B cell (primary cell): ENCODE measurements at regions not wholly inside any gene's neighbourhood (a gene's known extent, or its start where the extent isn't known, plus 50 kb on each side); places are given as distances from the start of the nearest gene placed in this dataset.

Source experiments
- ATAC-seq: fragments of 200-7000 bp; cut with Tn5 transposase; one replicate; pipeline ENCODE4 v1.10.0; 2021; ENCODE audit warnings: low read depth, mild to moderate bottlenecking, moderate number of reproducible peaks, moderate library complexity
- CTCF ChIA-PET: fragments of 350-600 bp; sonication (Branson Sonifier 250); formaldehyde crosslinking; loops from one replicate; lab custom pipeline; 2021; ENCODE audit warnings: antibody characterized with exemption, inconsistent platforms; lab: Charles Lee
- POLR2A ChIA-PET: fragments of 350-600 bp; sonication (Branson Sonifier 250); formaldehyde crosslinking; loops from one replicate; lab custom pipeline; 2021; ENCODE audit warnings: antibody characterized with exemption; lab: Charles Lee
- DNase-seq: peaks from one replicate; pipeline ENCODE4 v3.0.0; 2013
- H2AFZ ChIP-seq: 2 replicates; pipeline ENCODE4 v1.6.1; 2012; ENCODE audit warnings: mild to moderate bottlenecking, low read depth, low read length; ENCODE audit not compliant: insufficient read depth, poor library complexity, severe bottlenecking
- H3K27ac ChIP-seq, 2 donors: 1 replicate in 1 of 2; 2 replicates in 1 of 2; pipeline ENCODE4 v1.5.1; 2012 to 2013; ENCODE audit warnings: low read length in 2 of 2, mild to moderate bottlenecking in 2 of 2, moderate library complexity in 1 of 2
- H3K27me3 ChIP-seq, 4 experiments: fragments of 200-600 bp in 1 of 4; sonication (generic) in 1 of 4; replicated peaks in 1 of 4; 1 replicate in 2 of 4; 2 replicates in 2 of 4; pipeline versions ENCODE4 v1.6.1 to v1.7.0; 2013 to 2016; ENCODE audit warnings: low read length in 3 of 4, mild to moderate bottlenecking in 2 of 4, mixed read lengths in 1 of 4, moderate library complexity in 1 of 4; ENCODE audit not compliant: insufficient read depth in 4 of 4, control insufficient read depth in 3 of 4; ENCODE audit errors: control extremely low read depth in 1 of 4
- H3K36me3 ChIP-seq, 2 experiments: replicated peaks in 1 of 2; 1 replicate in 1 of 2; 2 replicates in 1 of 2; pipeline versions ENCODE4 v1.6.1 to v1.7.1; 2013; ENCODE audit warnings: low read length in 1 of 2; ENCODE audit not compliant: insufficient read depth in 2 of 2, control insufficient read depth in 1 of 2; ENCODE audit errors: control extremely low read depth in 1 of 2, extremely low read depth in 1 of 2
- H3K4me1 ChIP-seq, 2 donors: fragments of 200-600 bp in 1 of 2; sonication (generic) in 1 of 2; 1 replicate in 1 of 2; 2 replicates in 1 of 2; pipeline versions ENCODE4 v1.5.1 to v1.6.1; 2013 to 2017; ENCODE audit warnings: low read length in 2 of 2; ENCODE audit not compliant: control insufficient read depth in 2 of 2, insufficient read depth in 2 of 2
- H3K4me2 ChIP-seq: replicated peaks from 2 replicates; pipeline ENCODE3; 2012; ENCODE audit warnings: mild to moderate bottlenecking, low read depth, low read length; ENCODE audit not compliant: poor library complexity, severe bottlenecking
- H3K4me3 ChIP-seq, 5 experiments: fragments of 200-600 bp in 1 of 5; sonication (generic) in 1 of 5; 1 replicate in 3 of 5; 2 replicates in 2 of 5; pipeline versions ENCODE4 v1.5.1 to v1.7.0; 2011 to 2016; ENCODE audit warnings: low read length in 4 of 5, mild to moderate bottlenecking in 4 of 5, low read depth in 2 of 5, control low read depth in 1 of 5, moderate library complexity in 1 of 5; ENCODE audit not compliant: insufficient read depth in 1 of 5; ENCODE audit errors: control extremely low read depth in 1 of 5, extremely low read depth in 1 of 5
- H3K79me2 ChIP-seq: fragments of 200-600 bp; sonication (generic); one replicate; pipeline ENCODE4 v1.6.0; 2016; ENCODE audit warnings: low read length; ENCODE audit not compliant: control insufficient read depth, insufficient read depth
- H3K9ac ChIP-seq: fragments of 200-600 bp; sonication (generic); 2 replicates; pipeline ENCODE4 v1.6.1; 2017; ENCODE audit warnings: mild to moderate bottlenecking, low read length, moderate library complexity
- H3K9me3 ChIP-seq, 3 donors: one replicate each; pipeline versions ENCODE4 v1.6.1 to v1.7.1; 2013; ENCODE audit warnings: low read length in 2 of 3; ENCODE audit not compliant: control insufficient read depth in 2 of 3, insufficient read depth in 1 of 3; ENCODE audit errors: control extremely low read depth in 1 of 3
- H4K20me1 ChIP-seq: 2 replicates; pipeline ENCODE4 v1.6.0; 2012; ENCODE audit warnings: mild to moderate bottlenecking, low read length; ENCODE audit not compliant: insufficient read depth, control insufficient read depth, poor library complexity, severe bottlenecking
- H3K27ac Mint-ChIP-seq: one replicate; pipeline ENCODE4 v1.8.0; 2021; ENCODE audit warnings: mixed read lengths
- H3K27me3 Mint-ChIP-seq: one replicate; pipeline ENCODE4 v1.8.0; 2021; ENCODE audit warnings: mixed read lengths
- H3K4me1 Mint-ChIP-seq: one replicate; pipeline ENCODE4 v1.8.0; 2021; ENCODE audit warnings: mixed read lengths
- H3K4me3 Mint-ChIP-seq: one replicate; pipeline ENCODE4 v1.8.0; 2021; ENCODE audit warnings: mixed read lengths
- H3K9me3 Mint-ChIP-seq: one replicate; pipeline ENCODE4 v1.8.0; 2022; ENCODE audit warnings: mixed read lengths; ENCODE audit not compliant: insufficient read depth
- CTCF ChIP-seq: fragments of 200-600 bp; IDR thresholded peaks from one replicate; pipeline ENCODE4 v1.8.0; 2022; ENCODE audit warnings: antibody characterized with exemption, mild to moderate bottlenecking
- EZH2 ChIP-seq: IDR thresholded peaks from 2 replicates; pipeline ENCODE4 v1.6.1; 2012; ENCODE audit warnings: borderline replicate concordance, low read depth, mild to moderate bottlenecking, moderate library complexity, low read length; ENCODE audit not compliant: insufficient read depth, poor library complexity, severe bottlenecking
- WGBS: methylation state at CpG from one replicate; pipeline ENCODE4 v1.1.5; 2013; ENCODE audit warnings: missing lambda C conversion rate; ENCODE audit not compliant: insufficient coverage; 5-methylcytosine and 5-hydroxymethylcytosine counted together
- intact Hi-C: fragments of 100-400 bp; cut with micrococcal nuclease; formaldehyde crosslinking; loops from one replicate; pipeline ENCODE4 v1.10.0; 2022

- TF ChIP-seq CTCF (no peak), EZH2 (no peak)
- whole genome bisulfite sequencing, result 52% methylated on average over 2 of the region's 2 CpGs
- Mint-ChIP-seq H3K4me3 (no peak overlapping the region), H3K27ac (no peak overlapping the region), H3K27me3 (peaks cover 11% of the 10 kb centered on the region), H3K4me1 (no peaks in the 10 kb centered on the region), H3K9me3 (peaks cover 1% of the 10 kb centered on the region)
- Histone ChIP-seq H3K4me2 (no peak overlapping the region), H3K27ac (no peak overlapping the region), H4K20me1 (no peaks in the 10 kb centered on the region), H3K79me2 (no peaks in the 10 kb centered on the region), H3K36me3 (no peaks in the 10 kb centered on the region), H3K4me1 (no peaks in the 10 kb centered on the region), H3K27me3 (no peaks in the 10 kb centered on the region), H2AFZ (no peak overlapping the region), H3K9me3 (peaks cover 0 to 1% (median 0%) of the 10 kb centered on the region in 3 donors), H3K4me3 (no peak overlapping the region), H3K9ac (no peak overlapping the region)
- intact Hi-C loops, result no loop called here
- ATAC-seq (no peak), DNase-seq (no peak)
- ChIA-PET CTCF (no interaction called here), POLR2A (no interaction called here)
These were observed 448.1 kb upstream of the B3GALT2 start for GRCh38 chr1:193634470-193634869.

- H3K9me3 ChIP-seq, result peaks cover 0 to 1% (median 0%) of the 10 kb centered on the region in 3 donors
- Mint-ChIP-seq H3K4me1 (no peaks in the 10 kb centered on the region), H3K9me3 (no peaks in the 10 kb centered on the region), H3K27ac (no peak overlapping the region), H3K27me3 (peaks cover 14% of the 10 kb centered on the region), H3K4me3 (no peak overlapping the region)
- DNase-seq (no peak), ATAC-seq (no peak)
- intact Hi-C loops, result no loop called here
- H3K9ac ChIP-seq, result no peak overlapping the region
- no peaks in the 10 kb centered on the region for H3K4me1 ChIP-seq
- TF ChIP-seq CTCF, result no peak
- no peak for TF ChIP-seq EZH2
- no peaks in the 10 kb centered on the region for H3K27me3 ChIP-seq
- no peak overlapping the region for H3K4me3 ChIP-seq
- ChIA-PET POLR2A (no interaction called here), CTCF (no interaction called here)
- H3K4me2 ChIP-seq, result no peak overlapping the region
- no peaks in the 10 kb centered on the region for H3K79me2 ChIP-seq
- no peak overlapping the region for H2AFZ ChIP-seq
- H3K27ac ChIP-seq, result no peak overlapping the region
- H3K36me3 ChIP-seq, result no peaks in the 10 kb centered on the region
- H4K20me1 ChIP-seq, result no peaks in the 10 kb centered on the region
- WGBS, result no CpG with 5 or more reads among the region's 2 CpGs
These were observed 447.6 kb upstream of the B3GALT2 start for GRCh38 chr1:193633991-193634390.
